GM12878 (cell line): ENCODE measurements at regions not wholly inside any gene's neighbourhood (a gene's known extent, or its start where the extent isn't known, plus 50 kb on each side); places are given as distances from the start of the nearest gene placed in this dataset.

ENCODE experiments used
- ATAC-seq: fragments of 200-7000 bp; cut with Tn5 transposase; 3 replicates; pipeline ENCODE4 v1.9.1; 2020; ENCODE audit warnings: mild to moderate bottlenecking, moderate library complexity
- BruUV-seq: library from RNA; stranded (reverse); fragments of 400-500 nt; replicated peaks from 2 replicates; lab custom pipeline; 2021; lab: Mats Ljungman, UMichigan
- CTCF ChIA-PET: fragments of 300-600 bp; sonication (Branson Sonifier 250); formaldehyde crosslinking; extraction: SDS; loops from one replicate; lab custom pipeline; 2021; ENCODE audit warnings: inconsistent platforms; lab: Yijun Ruan, JAX
- POLR2A ChIA-PET: fragments of 350-600 bp; formaldehyde crosslinking; extraction: SDS; loops from one replicate; lab custom pipeline; 2021; ENCODE audit warnings: inconsistent platforms; lab: Charles Lee
- RAD21 ChIA-PET: fragments of 300-600 bp; sonication (Branson Sonifier 250); formaldehyde crosslinking; loops from one replicate; lab custom pipeline; 2023; ENCODE audit warnings: antibody characterized with exemption; ENCODE audit not compliant: unreplicated experiment; lab: Charles Lee
- SMC1A ChIA-PET: fragments of 300-600 bp; sonication (Branson Sonifier 250); formaldehyde crosslinking; loops from one replicate; lab custom pipeline; 2023; ENCODE audit not compliant: unreplicated experiment, uncharacterized antibody; lab: Charles Lee
- DNase-seq: peaks from one replicate; pipeline ENCODE4 v3.0.0-alpha.2; 2011; ENCODE audit warnings: low read depth, low spot score
- FAIRE-seq: peaks from 3 replicates; lab custom pipeline; 2011; peaks lifted over from hg19 to GRCh38; lab: Jason Lieb, UNC
- H2AFZ ChIP-seq: 2 replicates; pipeline ENCODE4 v1.6.0; 2011; ENCODE audit warnings: low read depth, low read length, control low read depth; ENCODE audit not compliant: control insufficient read depth
- H3K27ac ChIP-seq: 2 replicates; pipeline ENCODE4 v1.5.1; 2011; ENCODE audit warnings: control low read depth; ENCODE audit not compliant: control insufficient read depth, insufficient read depth
- H3K27me3 ChIP-seq, 2 experiments: replicated peaks in 1 of 2; 2 replicates each; pipeline versions ENCODE4 v1.6.0 to v1.6.1; 2011; ENCODE audit warnings: low read length in 1 of 2; ENCODE audit not compliant: control insufficient read depth in 2 of 2, insufficient read depth in 2 of 2
- H3K36me3 ChIP-seq, 2 experiments: 2 replicates each; pipeline ENCODE4 v1.5.1; 2011; ENCODE audit warnings: low read length in 1 of 2; ENCODE audit not compliant: control insufficient read depth in 2 of 2, insufficient read depth in 2 of 2
- H3K4me1 ChIP-seq: 2 replicates; pipeline ENCODE4 v1.6.1; 2011; ENCODE audit warnings: mild to moderate bottlenecking, low read length, moderate library complexity, mixed read lengths; ENCODE audit not compliant: control insufficient read depth, insufficient read depth
- H3K4me2 ChIP-seq: 2 replicates; pipeline ENCODE4 v1.6.0; 2011; ENCODE audit warnings: control low read depth; ENCODE audit not compliant: control insufficient read depth, insufficient read depth
- H3K4me3 ChIP-seq: fragments of 200-600 bp; sonication (generic); 2 replicates; pipeline ENCODE4 v1.5.1; 2016
- H3K79me2 ChIP-seq: 2 replicates; pipeline ENCODE4 v1.6.0; 2011; ENCODE audit warnings: low read length; ENCODE audit not compliant: control insufficient read depth, insufficient read depth
- H3K9ac ChIP-seq: 2 replicates; pipeline ENCODE4 v1.8.0; 2011; ENCODE audit warnings: low read length, control low read depth, mixed read lengths; ENCODE audit not compliant: control insufficient read depth, insufficient read depth
- H3K9me3 ChIP-seq: replicated peaks from 3 replicates; pipeline ENCODE4 v1.5.1; 2011; ENCODE audit warnings: mild to moderate bottlenecking, low read length; ENCODE audit not compliant: control insufficient read depth, insufficient read depth
- H4K20me1 ChIP-seq: 2 replicates; pipeline ENCODE4 v1.6.0; 2011; ENCODE audit not compliant: control insufficient read depth, insufficient read depth
- BRCA1 ChIP-seq: IDR thresholded peaks from 2 replicates; pipeline ENCODE4 v1.6.1; 2011; ENCODE audit warnings: low read depth, low read length, improper control_type of control experiment
- MTA2 ChIP-seq: fragments of 450-650 bp; IDR thresholded peaks from 2 replicates; pipeline ENCODE4 v1.6.1; 2016; ENCODE audit warnings: low read depth, mild to moderate bottlenecking, moderate library complexity
- NBN ChIP-seq: fragments of 450-650 bp; IDR thresholded peaks from 2 replicates; pipeline ENCODE4 v1.6.1; 2016
- NFXL1 ChIP-seq: fragments of 450-650 bp; IDR thresholded peaks from 2 replicates; pipeline ENCODE4 v1.6.1; 2017; ENCODE audit warnings: antibody characterized with exemption, mild to moderate bottlenecking, borderline replicate concordance
- RAD51 ChIP-seq: fragments of 450-650 bp; IDR thresholded peaks from 2 replicates; pipeline ENCODE4 v1.6.1; 2016; ENCODE audit warnings: moderate library complexity, mild to moderate bottlenecking, inconsistent platforms
- SUPT20H ChIP-seq: IDR thresholded peaks from 2 replicates; pipeline ENCODE4 v1.6.1; 2011; ENCODE audit warnings: low read depth, mild to moderate bottlenecking, low read length, moderate library complexity, borderline replicate concordance; ENCODE audit not compliant: control insufficient read depth
- TCF3 ChIP-seq: IDR thresholded peaks from 2 replicates; pipeline ENCODE4 v1.6.1; 2012; ENCODE audit warnings: low read depth, mild to moderate bottlenecking, low read length, borderline replicate concordance; ENCODE audit not compliant: insufficient read depth
- ZNF274 ChIP-seq: IDR thresholded peaks from one replicate; pipeline ENCODE4 v1.8.0; 2011; ENCODE audit not compliant: insufficient read length, insufficient read depth
- ZNF384 ChIP-seq: IDR thresholded peaks from 2 replicates; pipeline ENCODE4 v1.6.1; 2012; ENCODE audit warnings: low read depth, mild to moderate bottlenecking, low read length, improper control_type of control experiment, borderline replicate concordance
- WGBS: methylation state at CpG from one replicate; pipeline ENCODE4 v1.1.6; 2016; ENCODE audit warnings: low lambda C conversion rate; ENCODE audit not compliant: insufficient replicate concordance, insufficient coverage; ENCODE audit errors: missing lambda C conversion rate; 5-methylcytosine and 5-hydroxymethylcytosine counted together
- in situ Hi-C: fragments of 300-500 bp; cut with MboI; formaldehyde crosslinking; loops from 9 replicates; pipeline ENCODE4 v1.14.3; 2018; ENCODE audit warnings: mixed read lengths
- intact Hi-C: fragments of 100-400 bp; cut with micrococcal nuclease; formaldehyde crosslinking; loops from one replicate; pipeline ENCODE4 v1.14.2; 2022; ENCODE audit not compliant: unreplicated experiment
- TF ChIP-seq, protein P1 (sequence below): IDR thresholded peaks from 2 replicates; pipeline ENCODE4 v1.6.1; 2011; ENCODE audit warnings: borderline replicate concordance, low read depth, mild to moderate bottlenecking, moderate library complexity, mixed read lengths, low read length; ENCODE audit not compliant: insufficient read depth; ENCODE audit errors: extremely low read length
- TF ChIP-seq, protein P2 (sequence below): fragments of 450-650 bp; IDR thresholded peaks from 2 replicates; pipeline ENCODE4 v1.6.1; 2016; ENCODE audit warnings: mild to moderate bottlenecking, moderate library complexity, borderline replicate concordance
- TF ChIP-seq, protein P3 (sequence below): fragments of 450-650 bp; formaldehyde crosslinking; IDR thresholded peaks from 2 replicates; pipeline ENCODE4 v1.4.0; 2022; ENCODE audit warnings: mild to moderate bottlenecking, moderate library complexity

DNA sequence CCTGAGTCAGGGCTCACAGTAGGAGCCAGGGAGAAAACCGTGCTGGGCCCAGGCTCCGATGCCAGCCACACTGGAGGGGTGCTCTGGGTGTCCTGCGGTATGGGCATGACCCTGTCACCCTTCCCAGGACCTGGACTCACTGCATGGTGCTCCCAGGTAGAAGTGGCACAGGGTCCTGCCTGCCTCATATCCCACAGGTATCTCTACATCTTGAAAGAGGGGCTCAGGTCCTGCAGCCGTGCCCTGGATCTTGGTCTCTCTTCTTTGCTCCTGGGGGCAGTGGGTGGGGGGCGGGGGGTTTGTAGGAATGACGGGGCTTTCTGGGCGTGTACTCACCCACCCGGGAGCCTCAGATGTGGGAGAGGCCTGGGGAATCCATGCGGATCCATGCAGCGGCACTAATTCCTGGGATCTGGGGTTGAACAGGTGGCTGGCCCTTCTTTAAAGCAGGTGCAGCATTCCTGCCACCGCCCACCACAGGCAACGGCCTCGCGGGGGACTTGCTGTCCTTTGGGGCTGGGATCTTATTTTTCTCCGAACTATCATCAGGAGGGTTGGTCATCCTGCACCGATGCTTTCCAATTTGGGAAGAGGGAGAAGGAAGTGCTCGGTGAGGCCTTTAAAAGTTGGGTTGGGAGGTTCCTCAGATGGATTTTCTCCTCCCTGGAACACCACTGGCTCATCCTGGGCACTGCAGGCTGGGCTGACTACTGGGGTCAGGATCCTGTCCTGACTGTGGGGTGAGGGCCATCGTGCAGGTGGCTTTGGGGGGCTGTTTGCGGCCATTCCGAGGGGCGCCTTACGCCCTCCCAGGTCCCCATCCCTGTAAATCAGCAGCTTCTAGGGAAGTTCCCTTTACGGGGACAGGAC, 886.4 kb downstream of the BRD1 start (continued):
- TF ChIP-seq, protein P1, sequence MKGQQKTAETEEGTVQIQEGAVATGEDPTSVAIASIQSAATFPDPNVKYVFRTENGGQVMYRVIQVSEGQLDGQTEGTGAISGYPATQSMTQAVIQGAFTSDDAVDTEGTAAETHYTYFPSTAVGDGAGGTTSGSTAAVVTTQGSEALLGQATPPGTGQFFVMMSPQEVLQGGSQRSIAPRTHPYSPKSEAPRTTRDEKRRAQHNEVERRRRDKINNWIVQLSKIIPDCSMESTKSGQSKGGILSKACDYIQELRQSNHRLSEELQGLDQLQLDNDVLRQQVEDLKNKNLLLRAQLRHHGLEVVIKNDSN = no peak
- TF ChIP-seq SUPT20H = no peak
- TF ChIP-seq BRCA1 = no peak
- no peak for TF ChIP-seq MTA2
- TF ChIP-seq, all 136 proteins: peak for 0

DNA sequence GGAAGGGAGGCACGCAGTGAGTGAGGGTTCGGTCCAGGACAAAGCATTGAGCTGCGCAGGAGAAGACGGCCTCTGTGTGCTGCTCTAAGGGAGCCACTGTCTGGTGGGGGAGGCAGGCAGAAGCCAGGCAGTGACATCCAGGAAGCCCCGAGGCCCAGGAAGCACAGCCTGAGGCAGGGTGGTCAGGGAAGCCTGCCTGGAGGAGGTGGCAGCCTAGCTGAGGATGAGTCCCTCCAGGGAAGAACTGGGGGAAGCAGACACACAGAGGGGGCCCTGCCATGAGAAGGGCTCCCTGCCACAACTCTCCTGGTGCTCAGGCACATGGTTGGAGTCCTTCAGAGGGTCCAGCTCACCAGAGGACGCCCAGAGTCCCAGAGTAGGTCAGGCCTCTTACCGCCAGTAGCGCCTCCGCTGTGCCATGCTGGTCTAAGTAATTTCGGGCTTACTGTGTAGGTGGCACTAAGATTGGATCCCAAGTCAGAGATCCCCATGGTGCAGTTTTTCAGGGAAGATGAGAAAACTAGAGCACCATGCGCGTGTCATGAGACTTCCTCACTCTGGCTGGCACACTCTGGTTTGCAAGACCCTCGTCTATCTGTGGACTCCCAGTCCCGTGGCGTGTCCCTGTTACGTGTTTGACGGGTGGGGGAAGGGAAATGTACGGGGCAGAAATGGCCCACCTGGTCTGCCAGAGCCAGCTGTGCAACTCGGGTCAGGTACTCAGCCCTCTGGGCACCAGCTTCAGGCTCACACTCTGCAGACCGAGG, 887.2 kb downstream of the BRD1 start:
- H3K4me3 ChIP-seq = no peak overlapping the region
- no peaks in the 10 kb centered on the region for H3K36me3 ChIP-seq
- no peak overlapping the region for H2AFZ ChIP-seq
- H3K9me3 ChIP-seq = no peaks in the 10 kb centered on the region; the same call in 2 of the 3 replicates
- ChIA-PET RAD21 (no interaction called here), SMC1A (no interaction called here), POLR2A (no interaction called here), CTCF (no interaction called here)
- no peaks in the 10 kb centered on the region for H3K79me2 ChIP-seq
- intact Hi-C loops (no loop called here), in situ Hi-C loops (no loop called here)
- no peak overlapping the region for H3K27ac ChIP-seq
- ATAC-seq (no peak), FAIRE-seq (no peak), DNase-seq (no peak)
- H3K9ac ChIP-seq = no peak overlapping the region
- BruUV-seq = no TSS peak
- H3K4me2 ChIP-seq = no peak overlapping the region
- H4K20me1 ChIP-seq = no peaks in the 10 kb centered on the region
- WGBS = 52% methylated on average over 20 of the region's 20 CpGs
- no peaks in the 10 kb centered on the region for H3K4me1 ChIP-seq
- no peaks in the 10 kb centered on the region for H3K27me3 ChIP-seq
- TF ChIP-seq TCF3 (no peak), NFXL1 (no peak), NBN (no peak), RAD51 (no peak), ZNF274 (no peak), ZNF384 (no peak)
- TF ChIP-seq, protein P2, sequence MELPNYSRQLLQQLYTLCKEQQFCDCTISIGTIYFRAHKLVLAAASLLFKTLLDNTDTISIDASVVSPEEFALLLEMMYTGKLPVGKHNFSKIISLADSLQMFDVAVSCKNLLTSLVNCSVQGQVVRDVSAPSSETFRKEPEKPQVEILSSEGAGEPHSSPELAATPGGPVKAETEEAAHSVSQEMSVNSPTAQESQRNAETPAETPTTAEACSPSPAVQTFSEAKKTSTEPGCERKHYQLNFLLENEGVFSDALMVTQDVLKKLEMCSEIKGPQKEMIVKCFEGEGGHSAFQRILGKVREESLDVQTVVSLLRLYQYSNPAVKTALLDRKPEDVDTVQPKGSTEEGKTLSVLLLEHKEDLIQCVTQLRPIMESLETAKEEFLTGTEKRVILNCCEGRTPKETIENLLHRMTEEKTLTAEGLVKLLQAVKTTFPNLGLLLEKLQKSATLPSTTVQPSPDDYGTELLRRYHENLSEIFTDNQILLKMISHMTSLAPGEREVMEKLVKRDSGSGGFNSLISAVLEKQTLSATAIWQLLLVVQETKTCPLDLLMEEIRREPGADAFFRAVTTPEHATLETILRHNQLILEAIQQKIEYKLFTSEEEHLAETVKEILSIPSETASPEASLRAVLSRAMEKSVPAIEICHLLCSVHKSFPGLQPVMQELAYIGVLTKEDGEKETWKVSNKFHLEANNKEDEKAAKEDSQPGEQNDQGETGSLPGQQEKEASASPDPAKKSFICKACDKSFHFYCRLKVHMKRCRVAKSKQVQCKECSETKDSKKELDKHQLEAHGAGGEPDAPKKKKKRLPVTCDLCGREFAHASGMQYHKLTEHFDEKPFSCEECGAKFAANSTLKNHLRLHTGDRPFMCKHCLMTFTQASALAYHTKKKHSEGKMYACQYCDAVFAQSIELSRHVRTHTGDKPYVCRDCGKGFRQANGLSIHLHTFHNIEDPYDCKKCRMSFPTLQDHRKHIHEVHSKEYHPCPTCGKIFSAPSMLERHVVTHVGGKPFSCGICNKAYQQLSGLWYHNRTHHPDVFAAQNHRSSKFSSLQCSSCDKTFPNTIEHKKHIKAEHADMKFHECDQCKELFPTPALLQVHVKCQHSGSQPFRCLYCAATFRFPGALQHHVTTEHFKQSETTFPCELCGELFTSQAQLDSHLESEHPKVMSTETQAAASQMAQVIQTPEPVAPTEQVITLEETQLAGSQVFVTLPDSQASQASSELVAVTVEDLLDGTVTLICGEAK = no peak
- TF ChIP-seq, protein P3, sequence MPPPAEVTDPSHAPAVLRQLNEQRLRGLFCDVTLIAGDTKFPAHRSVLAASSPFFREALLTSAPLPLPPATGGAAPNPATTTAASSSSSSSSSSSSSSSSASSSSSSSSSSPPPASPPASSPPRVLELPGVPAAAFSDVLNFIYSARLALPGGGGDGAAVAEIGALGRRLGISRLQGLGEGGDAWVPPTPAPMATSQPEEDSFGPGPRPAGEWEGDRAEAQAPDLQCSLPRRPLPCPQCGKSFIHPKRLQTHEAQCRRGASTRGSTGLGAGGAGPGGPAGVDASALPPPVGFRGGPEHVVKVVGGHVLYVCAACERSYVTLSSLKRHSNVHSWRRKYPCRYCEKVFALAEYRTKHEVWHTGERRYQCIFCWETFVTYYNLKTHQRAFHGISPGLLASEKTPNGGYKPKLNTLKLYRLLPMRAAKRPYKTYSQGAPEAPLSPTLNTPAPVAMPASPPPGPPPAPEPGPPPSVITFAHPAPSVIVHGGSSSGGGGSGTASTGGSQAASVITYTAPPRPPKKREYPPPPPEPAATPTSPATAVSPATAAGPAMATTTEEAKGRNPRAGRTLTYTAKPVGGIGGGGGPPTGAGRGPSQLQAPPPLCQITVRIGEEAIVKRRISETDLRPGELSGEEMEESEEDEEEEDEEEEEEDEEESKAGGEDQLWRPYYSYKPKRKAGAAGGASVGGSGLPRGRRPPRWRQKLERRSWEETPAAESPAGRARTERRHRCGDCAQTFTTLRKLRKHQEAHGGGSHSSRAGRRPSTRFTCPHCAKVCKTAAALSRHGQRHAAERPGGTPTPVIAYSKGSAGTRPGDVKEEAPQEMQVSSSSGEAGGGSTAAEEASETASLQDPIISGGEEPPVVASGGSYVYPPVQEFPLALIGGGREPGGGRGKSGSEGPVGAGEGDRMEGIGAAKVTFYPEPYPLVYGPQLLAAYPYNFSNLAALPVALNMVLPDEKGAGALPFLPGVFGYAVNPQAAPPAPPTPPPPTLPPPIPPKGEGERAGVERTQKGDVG (CRISPR knock-in tag) = no peak
